ENCODE measurements at regions not wholly inside any gene's neighbourhood (a gene's known extent, or its start where the extent isn't known, plus 50 kb on each side); places are given as distances from the start of the nearest gene placed in this dataset.

GRCh38 chr13:106061781-106062180 is 473.7 kb downstream of the EFNB2 start:
- Histone ChIP-seq H2AFZ (ENCODE audit: low read depth, low read length) (no peak overlapping the region), H3K36me3 (replicated peaks; ENCODE audit: low read depth, low read length) (no peaks in the 10 kb centered on the region), H3K4me3 (ENCODE audit: low read length) (no peak overlapping the region), H3K27me3 (ENCODE audit: low read depth, low read length) (no peaks in the 10 kb centered on the region), H3K9ac (ENCODE audit: low read length) (no peak overlapping the region), H3K79me2 (ENCODE audit: low read length) (no peaks in the 10 kb centered on the region), H3K9me3 (ENCODE audit: insufficient read depth, low read length) (no peaks in the 10 kb centered on the region), H3K4me1 (ENCODE audit: low read length) (no peaks in the 10 kb centered on the region), H3K27ac (ENCODE audit: low read length) (no peak overlapping the region), H4K20me1 (ENCODE audit: insufficient read depth, low read length) (no peaks in the 10 kb centered on the region), H3K4me2 (ENCODE audit: low read length) (no peak overlapping the region)
- TF ChIP-seq, protein P1, sequence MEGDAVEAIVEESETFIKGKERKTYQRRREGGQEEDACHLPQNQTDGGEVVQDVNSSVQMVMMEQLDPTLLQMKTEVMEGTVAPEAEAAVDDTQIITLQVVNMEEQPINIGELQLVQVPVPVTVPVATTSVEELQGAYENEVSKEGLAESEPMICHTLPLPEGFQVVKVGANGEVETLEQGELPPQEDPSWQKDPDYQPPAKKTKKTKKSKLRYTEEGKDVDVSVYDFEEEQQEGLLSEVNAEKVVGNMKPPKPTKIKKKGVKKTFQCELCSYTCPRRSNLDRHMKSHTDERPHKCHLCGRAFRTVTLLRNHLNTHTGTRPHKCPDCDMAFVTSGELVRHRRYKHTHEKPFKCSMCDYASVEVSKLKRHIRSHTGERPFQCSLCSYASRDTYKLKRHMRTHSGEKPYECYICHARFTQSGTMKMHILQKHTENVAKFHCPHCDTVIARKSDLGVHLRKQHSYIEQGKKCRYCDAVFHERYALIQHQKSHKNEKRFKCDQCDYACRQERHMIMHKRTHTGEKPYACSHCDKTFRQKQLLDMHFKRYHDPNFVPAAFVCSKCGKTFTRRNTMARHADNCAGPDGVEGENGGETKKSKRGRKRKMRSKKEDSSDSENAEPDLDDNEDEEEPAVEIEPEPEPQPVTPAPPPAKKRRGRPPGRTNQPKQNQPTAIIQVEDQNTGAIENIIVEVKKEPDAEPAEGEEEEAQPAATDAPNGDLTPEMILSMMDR (IDR thresholded peaks at IDR 0.05; ENCODE audit: low read depth, low read length), result no peak
- TF ChIP-seq EZH2phosphoT487 (IDR thresholded peaks at IDR 0.05; ENCODE audit: low read depth), result no peak

- TF ChIP-seq EZH2phosphoT487 (IDR thresholded peaks at IDR 0.05; ENCODE audit: low read depth), result no peak
- TF ChIP-seq, protein P1 (IDR thresholded peaks at IDR 0.05; ENCODE audit: low read depth, low read length), result no peak
- H2AFZ ChIP-seq (ENCODE audit: low read depth, low read length), result no peak overlapping the region
- H3K4me2 ChIP-seq (ENCODE audit: low read length), result no peak overlapping the region
- H3K9me3 ChIP-seq (ENCODE audit: insufficient read depth, low read length), result no peaks in the 10 kb centered on the region
- no peaks in the 10 kb centered on the region for H3K79me2 ChIP-seq (ENCODE audit: low read length)
- H3K4me3 ChIP-seq (ENCODE audit: low read length), result no peak overlapping the region
- H3K4me1 ChIP-seq (ENCODE audit: low read length), result no peaks in the 10 kb centered on the region
- no peaks in the 10 kb centered on the region for H3K27me3 ChIP-seq (ENCODE audit: low read depth, low read length)
- H3K9ac ChIP-seq (ENCODE audit: low read length), result no peak overlapping the region
- no peak overlapping the region for H3K27ac ChIP-seq (ENCODE audit: low read length)
- H4K20me1 ChIP-seq (ENCODE audit: insufficient read depth, low read length), result no peaks in the 10 kb centered on the region
- H3K36me3 ChIP-seq (replicated peaks; ENCODE audit: low read depth, low read length), result no peaks in the 10 kb centered on the region
Observed at GRCh38 chr13:106056851-106057250, 478.6 kb downstream of the EFNB2 start.

DNA sequence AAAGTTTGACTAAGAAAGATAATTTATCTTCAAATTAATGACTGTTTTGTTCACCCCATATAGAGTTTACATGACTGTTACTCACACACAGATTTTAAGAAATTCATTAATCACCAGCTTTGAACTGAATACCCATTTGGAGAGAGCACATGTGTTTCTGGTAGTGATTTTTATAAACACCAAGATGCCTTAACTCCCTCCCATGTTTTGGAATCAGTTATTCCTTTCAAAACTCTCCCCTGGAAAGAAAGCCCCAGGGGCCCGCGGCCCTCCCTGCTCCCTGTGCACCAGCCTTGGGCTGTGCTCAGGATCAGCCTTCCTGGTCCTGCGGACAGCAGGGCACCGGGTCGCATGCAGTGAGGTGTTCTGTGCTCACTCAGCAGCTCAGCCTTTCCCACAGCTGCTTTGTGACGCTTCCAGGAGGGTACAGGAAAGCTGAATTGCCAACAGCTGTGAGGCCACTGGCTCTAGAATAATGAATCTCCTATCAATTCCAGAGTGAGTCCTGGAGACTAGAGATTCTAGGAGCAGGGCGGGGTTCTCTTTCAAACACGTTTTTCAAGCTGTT is 483.2 kb downstream of the EFNB2 start:
- Histone ChIP-seq H3K9me3 (ENCODE audit: insufficient read depth, low read length) (no peaks in the 10 kb centered on the region), H2AFZ (ENCODE audit: low read depth, low read length) (no peak overlapping the region), H3K79me2 (ENCODE audit: low read length) (no peaks in the 10 kb centered on the region), H3K27ac (ENCODE audit: low read length) (no peak overlapping the region), H3K4me1 (ENCODE audit: low read length) (no peaks in the 10 kb centered on the region), H3K4me3 (ENCODE audit: low read length) (no peak overlapping the region), H3K9ac (ENCODE audit: low read length) (no peak overlapping the region), H3K36me3 (replicated peaks; ENCODE audit: low read depth, low read length) (no peaks in the 10 kb centered on the region), H3K27me3 (ENCODE audit: low read depth, low read length) (no peaks in the 10 kb centered on the region), H4K20me1 (ENCODE audit: insufficient read depth, low read length) (no peaks in the 10 kb centered on the region), H3K4me2 (ENCODE audit: low read length) (no peak overlapping the region)
- no peak for TF ChIP-seq EZH2phosphoT487 (IDR thresholded peaks at IDR 0.05; ENCODE audit: low read depth)
- TF ChIP-seq, protein P1 (IDR thresholded peaks at IDR 0.05; ENCODE audit: low read depth, low read length), result no peak

GRCh38 chr13:106049171-106049570 is 486.3 kb downstream of the EFNB2 start:
- H3K9me3 ChIP-seq (ENCODE audit: insufficient read depth, low read length), result no peaks in the 10 kb centered on the region
- peak overlapping the region; percentile 42 for H3K4me3 ChIP-seq (ENCODE audit: low read length)

More at GRCh38 chr13:106049171-106049570, 486.3 kb downstream of the EFNB2 start:
- no peaks in the 10 kb centered on the region for H3K27me3 ChIP-seq (ENCODE audit: low read depth, low read length)
- no peaks in the 10 kb centered on the region for H3K79me2 ChIP-seq (ENCODE audit: low read length)
- no peaks in the 10 kb centered on the region for H4K20me1 ChIP-seq (ENCODE audit: insufficient read depth, low read length)
- no peak overlapping the region for H2AFZ ChIP-seq (ENCODE audit: low read depth, low read length)
- TF ChIP-seq, protein P1 (IDR thresholded peaks at IDR 0.05; ENCODE audit: low read depth, low read length), result no peak
- no peak for TF ChIP-seq EZH2phosphoT487 (IDR thresholded peaks at IDR 0.05; ENCODE audit: low read depth)
- no peak overlapping the region for H3K9ac ChIP-seq (ENCODE audit: low read length)
- H3K27ac ChIP-seq (ENCODE audit: low read length), result no peak overlapping the region
- H3K36me3 ChIP-seq (replicated peaks; ENCODE audit: low read depth, low read length), result no peaks in the 10 kb centered on the region
- H3K4me1 ChIP-seq (ENCODE audit: low read length), result no peaks in the 10 kb centered on the region
- peak overlapping the region; percentile 51 for H3K4me2 ChIP-seq (ENCODE audit: low read length)

Measured in OCI-LY3 (cell line).